Epidermal melanocyte (primary cell): ENCODE measurements at regions not wholly inside any gene's neighbourhood (a gene's known extent, or its start where the extent isn't known, plus 50 kb on each side); places are given as distances from the start of the nearest gene placed in this dataset.
"Not testable (repeated sequence)": the region's sequence is repeated elsewhere in the genome, so short reads cannot be mapped to it uniquely, and the experiment has no call there.

ENCODE experiments used
- DNase-seq: peaks from one replicate; pipeline ENCODE4 v3.0.0; 2011; ENCODE audit warnings: low spot score; ENCODE audit not compliant: insufficient read length

GRCh38 chr6:140847262-140847645, 1285.5 kb upstream of the GJE1 start:
- no peak for DNase-seq

GRCh38 chr6:140846503-140847261, 1286.0 kb upstream of the GJE1 start:
- DNase-seq: no peak

GRCh38 chr6:140845701-140846100, 1287.0 kb upstream of the GJE1 start:
- DNase-seq: no peak

DNA sequence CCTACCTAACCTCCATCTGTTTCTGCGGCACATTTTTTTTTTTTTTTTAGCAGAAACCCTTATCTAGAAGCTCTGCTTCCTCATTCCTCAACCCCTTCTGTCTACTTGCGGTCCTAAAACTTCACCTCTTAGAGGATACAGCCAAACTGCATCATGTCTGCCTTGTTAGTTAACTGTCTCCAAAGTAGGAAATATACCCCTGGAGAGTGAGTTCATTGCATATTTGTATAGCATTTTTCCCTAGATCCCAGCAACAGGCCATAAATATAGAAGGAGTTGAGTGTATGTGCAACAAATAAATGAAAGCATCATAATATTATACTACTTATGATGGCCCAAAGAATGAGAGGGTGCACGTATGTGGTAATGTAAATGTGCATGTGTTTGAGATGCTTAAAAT, 1288.6 kb upstream of the GJE1 start:
- no peak for DNase-seq

GRCh38 chr6:140833408-140833807, 1299.3 kb upstream of the GJE1 start:
- DNase-seq: no peak

GRCh38 chr6:140830666-140831065, 1302.1 kb upstream of the GJE1 start:
- no peak for DNase-seq

DNA sequence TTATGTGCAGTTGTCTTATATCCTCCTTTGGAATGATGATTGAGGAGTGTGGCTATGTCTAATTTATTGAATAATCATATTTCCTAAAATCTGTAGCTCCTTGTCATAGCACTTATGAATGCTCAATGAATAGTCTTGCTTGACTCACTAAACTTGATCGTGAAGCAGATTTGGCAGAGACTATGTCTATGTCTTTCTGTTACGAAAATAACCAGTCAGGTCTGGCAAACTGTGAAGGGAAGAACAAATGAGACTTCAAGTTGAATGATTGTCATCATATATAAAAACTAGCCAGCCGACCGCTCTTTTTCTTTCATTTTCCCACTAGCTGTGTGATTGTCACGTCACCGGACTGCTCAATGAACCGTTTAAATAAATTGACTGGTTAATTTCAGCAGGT, 1303.9 kb upstream of the GJE1 start:
- DNase-seq: no peak

GRCh38 chr6:140827593-140827992, 1305.1 kb upstream of the GJE1 start:
- no peak for DNase-seq

- no peak for DNase-seq
Observed at GRCh38 chr6:140825731-140826130, 1307.0 kb upstream of the GJE1 start.

- DNase-seq: no peak
Observed at GRCh38 chr6:140824595-140824994, 1308.1 kb upstream of the GJE1 start.

- DNase-seq: no peak
Observed at GRCh38 chr6:140821196-140821595, 1311.5 kb upstream of the GJE1 start.

DNA sequence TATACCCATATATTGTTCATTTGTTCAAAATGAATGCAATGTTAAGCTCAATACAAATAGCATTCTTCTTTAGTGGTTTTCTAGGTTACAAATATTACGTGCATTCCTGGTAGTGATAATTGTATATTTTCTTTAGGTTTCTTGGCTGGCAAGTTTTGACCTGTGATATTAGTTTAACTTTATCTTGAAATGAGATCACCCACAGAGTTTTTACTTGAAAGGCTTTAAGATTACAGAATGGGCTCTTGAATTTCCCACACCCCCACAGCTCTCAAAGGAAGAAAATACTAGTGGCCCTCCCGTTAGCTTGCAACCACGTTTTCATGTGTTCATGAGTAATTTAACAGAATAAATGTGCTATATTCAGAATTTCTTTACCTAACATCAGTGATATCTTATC, 1315.5 kb upstream of the GJE1 start:
- DNase-seq: no peak

- DNase-seq: no peak
Observed at GRCh38 chr6:140816681-140817080, 1316.0 kb upstream of the GJE1 start.

- no peak for DNase-seq
Observed at GRCh38 chr6:140812636-140813035, 1320.1 kb upstream of the GJE1 start.

DNA sequence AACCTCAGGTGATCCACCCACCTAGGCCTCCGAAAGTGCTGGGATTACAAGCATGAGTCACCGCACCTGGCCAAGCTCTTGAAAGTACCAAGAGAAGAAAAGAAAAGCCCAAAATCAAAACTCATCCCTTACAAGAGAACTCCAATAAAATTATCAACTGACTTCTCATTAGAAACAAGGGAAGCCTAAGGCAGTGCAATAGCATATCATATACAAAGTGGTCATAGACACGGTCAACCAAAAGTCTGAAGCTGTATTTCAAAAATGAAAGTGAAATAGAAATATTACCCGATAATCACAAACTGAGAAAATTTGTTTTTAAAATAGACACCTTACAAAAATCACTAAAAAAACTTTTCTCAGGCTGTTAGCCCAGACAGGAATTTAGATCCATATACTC, 1321.1 kb upstream of the GJE1 start:
- DNase-seq: no peak

- no peak for DNase-seq
Observed at GRCh38 chr6:140809694-140810101, 1323.0 kb upstream of the GJE1 start.

- DNase-seq: no peak
Observed at GRCh38 chr6:140806431-140806830, 1326.3 kb upstream of the GJE1 start.

DNA sequence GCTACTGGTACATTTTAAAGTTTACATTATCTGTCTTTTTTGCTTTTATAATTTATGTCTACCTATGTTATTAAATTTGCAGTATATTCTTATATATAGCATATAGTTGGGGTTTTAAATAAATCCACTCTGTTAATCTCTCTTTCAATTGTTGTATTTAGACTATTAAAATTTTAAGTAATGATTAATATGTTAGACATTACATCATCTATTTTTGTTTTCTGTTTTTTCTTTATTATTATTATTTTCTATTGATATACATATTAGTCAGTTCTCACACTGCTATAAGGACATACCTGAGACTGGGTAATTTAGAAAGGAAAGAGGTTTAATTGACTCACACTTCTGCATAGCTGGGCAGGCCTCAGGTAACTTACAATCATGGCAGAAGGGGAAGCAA, 1338.2 kb upstream of the GJE1 start:
- no peak for DNase-seq

DNA sequence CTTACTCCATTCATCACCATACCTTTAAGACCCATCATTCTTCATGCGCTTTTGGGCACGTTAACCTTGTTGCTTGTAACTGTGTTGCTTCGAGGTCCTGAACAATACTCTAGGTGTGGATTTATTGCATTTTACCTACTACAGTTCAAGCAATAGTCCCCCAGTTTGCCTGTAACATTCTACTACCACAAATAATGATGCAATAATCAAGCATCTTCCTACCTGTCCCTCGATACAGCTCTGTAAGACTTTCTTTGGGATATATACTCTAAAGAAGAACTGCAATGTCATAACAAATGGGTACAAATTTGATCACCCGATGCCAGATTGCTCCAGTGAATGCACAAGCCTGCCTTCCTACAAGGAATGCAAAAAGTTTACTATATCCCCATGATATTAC, 1342.6 kb upstream of the GJE1 start:
- DNase-seq: no peak

- no peak for DNase-seq
Observed at GRCh38 chr6:140789466-140789865, 1343.3 kb upstream of the GJE1 start.

DNA sequence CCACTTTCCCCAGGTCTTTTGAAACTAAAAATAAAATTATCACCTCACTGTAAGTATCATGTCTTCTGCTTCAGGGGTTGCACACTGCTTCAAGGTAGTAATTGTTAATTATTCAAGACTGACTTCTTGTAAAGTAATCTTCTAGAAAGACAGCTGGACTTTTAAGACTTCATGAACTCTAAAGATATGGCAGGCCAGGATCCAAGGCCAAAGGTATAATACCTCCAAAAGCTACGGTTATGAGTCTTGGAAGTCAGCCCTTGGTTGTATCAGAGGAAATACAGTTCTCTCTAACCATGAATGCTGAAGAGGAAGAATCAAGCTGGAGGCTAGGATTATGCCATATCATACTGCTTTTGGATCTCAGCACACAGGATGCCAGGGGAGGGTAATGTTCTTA, 1346.8 kb upstream of the GJE1 start:
- DNase-seq: no peak

DNA sequence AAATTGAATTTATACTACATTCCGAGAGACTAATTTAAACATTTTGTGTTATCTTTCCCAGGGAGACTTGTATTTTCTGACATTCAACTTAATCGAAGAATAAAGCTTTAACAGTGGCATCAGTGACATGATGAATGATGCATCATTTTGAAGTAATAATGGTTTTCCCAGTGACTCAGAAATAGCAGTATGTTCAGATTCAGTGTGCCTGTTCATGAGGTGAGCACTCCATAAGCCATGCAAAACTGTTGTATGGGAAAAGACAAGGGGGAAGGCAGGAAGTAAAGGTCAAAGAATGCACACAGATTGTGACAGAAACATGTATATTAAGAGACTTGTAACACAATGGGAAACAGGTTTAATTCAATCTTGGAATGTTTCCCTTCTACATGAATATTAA, 1348.2 kb upstream of the GJE1 start:
- DNase-seq: no peak

DNA sequence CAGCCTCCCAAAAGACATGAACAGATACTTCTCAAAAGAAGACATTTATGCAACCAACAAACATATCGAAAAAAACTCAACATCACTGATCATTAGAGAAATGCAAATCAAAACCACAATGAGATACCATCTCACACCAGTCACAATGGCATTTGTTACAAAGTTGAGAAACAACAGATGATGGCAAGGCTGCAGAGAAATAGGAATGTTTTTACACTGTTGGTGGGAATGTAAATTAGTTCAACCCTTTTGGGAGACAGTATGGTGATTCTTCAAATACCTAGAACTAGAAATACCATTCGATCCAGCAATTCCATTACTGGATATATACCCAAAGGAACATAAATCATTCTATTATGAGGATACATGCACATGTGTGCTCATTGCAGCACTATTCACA, 1349.2 kb upstream of the GJE1 start:
- not testable (repeated sequence) for DNase-seq

DNA sequence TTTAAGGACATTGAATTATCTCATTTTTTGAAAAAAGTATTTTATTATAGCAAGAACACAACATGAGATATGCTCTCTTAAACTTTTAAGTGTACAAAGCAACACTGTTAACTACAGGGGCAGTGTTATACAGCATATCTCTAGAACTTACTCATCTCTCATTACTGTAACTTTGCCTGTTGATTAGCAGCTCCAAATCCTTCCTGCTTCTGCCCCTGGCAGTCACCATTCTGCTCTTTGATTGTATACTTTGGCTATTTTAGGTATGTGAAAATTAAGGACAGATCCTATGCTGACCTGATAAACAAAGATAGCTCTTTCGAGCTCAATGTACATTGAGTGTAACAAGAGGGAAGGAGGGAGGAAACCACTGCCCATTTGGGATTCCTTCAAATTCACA, 1349.8 kb upstream of the GJE1 start:
- no peak for DNase-seq
